SKM-1 (cell line): ENCODE measurements at regions not wholly inside any gene's neighbourhood (a gene's known extent, or its start where the extent isn't known, plus 50 kb on each side); places are given as distances from the start of the nearest gene placed in this dataset.
"Not testable (repeated sequence)": the region's sequence is repeated elsewhere in the genome, so short reads cannot be mapped to it uniquely, and the experiment has no call there.

ENCODE experiments used
- DNase-seq: peaks from one replicate; lab custom pipeline; 2025; ENCODE audit not compliant: unreplicated experiment; lab: John Stamatoyannopoulos, UW

DNA sequence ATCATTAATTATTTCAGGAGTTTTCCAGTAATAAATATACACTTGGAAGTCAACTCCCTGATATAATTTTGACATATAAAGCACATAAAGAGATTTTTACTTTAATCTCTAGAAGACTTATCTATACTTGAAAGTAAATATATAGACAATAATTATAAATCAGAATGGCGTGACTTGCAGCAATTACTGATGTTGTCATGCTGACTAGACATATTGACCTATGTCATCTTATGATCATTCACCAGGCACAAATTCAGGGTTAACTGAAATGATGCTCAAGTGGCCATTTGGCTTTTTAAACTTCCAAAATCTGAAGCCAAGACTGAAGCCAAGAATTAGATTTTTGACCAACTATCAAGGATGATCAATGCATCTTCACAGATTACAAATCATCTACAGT, 192.2 kb downstream of the MCHR2 start:
- no peak for DNase-seq

DNA sequence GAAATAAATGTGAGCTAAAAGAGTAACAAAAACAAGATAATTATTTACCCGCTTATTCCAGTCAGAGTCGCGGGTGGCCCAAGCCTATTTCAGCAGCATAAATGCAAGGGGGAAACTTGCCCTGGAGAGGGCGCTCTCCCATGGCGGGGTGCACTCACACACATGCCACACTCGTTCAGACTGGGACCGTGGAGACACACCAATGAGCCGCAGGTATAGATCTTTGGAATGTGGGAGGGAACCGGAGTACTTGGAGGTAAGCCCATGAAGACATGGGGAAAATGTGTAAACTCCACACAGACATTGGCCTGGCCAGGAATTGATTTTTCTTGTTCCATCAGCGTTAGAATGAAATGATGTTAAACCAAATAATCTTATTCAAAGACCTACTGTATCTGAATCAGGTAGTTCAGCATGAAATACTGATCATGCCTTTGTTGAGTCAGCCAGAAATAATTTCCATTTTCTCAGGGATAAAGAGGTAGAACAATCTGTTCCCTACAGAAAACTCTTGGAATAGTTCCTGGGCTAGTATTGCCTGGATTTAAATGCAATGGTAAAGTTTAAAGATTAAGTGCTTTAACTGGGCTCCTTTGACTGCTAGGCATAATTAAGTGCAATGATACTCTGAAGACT, 191.5 kb downstream of the MCHR2 start:
- DNase-seq = no peak

DNA sequence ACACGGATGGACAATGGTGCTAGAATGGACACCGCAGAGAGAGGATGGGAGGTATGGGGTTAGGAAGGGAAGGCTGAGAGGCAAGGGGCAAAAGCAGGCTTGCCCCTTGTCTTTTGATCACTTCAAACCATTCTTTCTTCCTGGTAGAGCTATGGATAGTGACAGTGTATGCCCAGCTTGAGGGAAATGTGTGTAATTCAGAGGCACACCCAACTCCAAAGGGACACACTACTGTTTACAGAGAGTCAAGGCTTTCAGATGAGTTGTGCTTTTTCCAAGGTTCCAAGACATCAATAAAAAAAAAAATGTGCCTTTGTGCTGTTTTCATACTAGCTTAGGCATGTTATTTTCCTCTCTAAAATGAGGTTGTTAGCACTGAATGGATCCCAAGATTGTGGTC, 185.0 kb downstream of the MCHR2 start:
- DNase-seq = no peak

DNA sequence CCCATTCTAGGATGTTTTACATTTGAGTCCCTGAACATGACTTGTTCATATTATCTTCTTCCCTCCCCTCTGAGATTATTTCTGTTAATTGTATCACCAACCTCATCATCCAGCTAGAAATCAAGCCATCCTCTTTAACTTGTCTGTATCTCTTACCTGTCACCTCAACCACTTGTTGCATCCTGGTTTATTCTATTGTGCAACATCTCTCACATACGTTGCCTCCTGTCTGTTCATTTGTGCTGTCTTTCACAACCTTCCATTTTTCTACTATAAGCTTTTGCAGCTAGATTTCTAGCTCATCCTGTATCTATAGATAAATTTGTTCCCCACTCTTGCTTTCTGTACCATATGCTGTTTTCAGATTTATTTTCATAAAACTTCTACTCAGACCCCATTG, 183.7 kb downstream of the MCHR2 start:
- DNase-seq = no peak

DNA sequence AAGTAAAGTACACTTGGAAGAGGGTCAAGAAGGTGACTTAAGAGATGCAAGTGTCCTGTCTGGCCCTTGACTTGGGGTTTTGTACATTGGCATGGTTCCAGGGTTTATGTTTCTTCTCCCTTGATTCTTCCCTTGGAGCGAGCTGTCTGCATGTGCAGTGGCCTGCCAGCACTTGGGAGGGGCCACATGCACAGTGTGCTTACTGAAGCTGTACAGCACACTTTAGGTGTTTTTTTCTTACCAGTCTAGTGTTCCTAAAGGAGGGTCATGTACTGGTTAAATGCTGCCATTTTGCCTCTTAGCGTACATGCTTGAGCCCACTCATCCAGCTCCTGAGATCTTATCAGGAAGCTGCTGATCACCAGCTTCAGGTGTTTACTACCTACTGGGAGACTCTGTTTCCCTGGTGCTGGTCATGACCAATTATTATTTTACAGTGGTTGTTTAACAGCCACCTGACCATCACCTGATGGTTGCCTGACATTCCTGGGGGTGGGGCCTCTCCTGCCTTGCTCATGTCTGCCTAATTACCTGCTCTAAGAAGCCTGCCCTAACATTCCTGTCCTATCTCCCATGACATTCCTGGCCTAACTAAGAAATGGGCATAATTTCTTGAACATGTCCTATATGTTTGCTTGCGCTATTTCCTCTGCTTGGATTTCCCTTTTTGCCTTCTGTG, 182.9 kb downstream of the MCHR2 start:
- DNase-seq = no peak

DNA sequence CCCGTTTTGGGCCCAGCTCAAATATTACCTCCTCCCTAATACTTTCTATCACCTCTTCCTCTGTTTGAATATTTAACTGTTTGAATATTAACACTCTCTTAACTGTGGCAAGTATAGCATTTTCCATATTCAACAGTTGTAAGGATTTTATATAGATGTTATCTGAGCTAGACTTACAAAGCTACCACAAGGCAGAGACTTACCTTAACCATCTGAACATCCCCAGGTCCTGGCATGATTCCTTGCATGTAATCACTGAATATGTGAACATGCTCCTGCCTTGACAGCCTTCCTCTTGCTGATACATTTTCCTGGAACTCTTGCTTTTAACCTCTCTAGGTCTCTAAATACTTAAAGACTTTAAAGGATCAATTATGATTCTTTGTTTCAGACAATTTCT, 182.4 kb downstream of the MCHR2 start:
- no peak for DNase-seq

DNA sequence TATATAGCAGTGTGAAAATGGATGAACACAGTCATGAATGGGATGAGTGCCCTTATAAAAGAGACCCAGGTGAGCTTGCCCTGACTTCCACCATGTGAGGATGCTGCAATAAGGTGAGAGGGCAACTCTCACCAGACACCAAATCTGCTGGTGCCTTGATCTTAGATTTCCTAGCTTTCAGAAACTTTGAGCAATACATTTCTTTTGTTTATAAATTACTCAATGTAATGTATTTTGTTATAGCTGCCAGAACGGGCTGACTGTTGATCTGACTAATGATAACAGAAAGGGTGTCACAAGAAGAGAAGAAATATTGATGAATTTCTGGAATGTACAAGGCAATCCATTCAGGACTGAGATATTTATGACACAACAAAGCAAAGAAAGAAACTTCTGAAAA, 180.5 kb downstream of the MCHR2 start:
- DNase-seq = no peak

DNA sequence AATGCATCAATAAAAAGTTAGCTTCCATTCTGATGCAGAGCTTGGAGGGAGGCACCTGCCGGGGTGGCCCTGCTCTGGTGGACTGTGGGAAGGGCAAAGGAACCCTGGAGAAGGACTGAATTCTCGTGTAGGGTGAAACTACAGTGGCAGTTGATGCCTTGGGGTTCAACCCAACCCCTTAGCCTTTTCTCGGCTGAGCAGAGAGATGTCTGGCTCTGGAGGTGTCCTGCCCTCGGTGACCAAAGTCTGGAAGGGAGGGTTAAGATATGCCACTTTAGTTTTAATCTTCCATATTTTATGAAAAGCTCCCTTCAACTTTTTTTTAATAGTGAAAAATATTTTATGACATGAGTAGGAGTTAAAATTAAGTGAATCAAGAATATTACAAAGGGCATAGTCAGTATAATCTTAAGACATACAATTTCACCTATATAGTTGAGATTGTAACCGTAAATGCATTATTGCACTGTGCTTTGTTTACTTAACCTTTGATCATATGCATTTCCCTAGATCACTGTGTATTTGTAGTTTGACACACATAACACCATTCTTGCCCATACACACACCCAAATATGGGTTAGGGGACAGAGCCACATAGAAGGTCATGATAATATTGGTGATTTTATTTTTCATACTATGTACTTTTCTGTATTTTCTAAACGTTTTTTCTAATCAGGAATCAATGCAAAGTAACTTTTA, 179.6 kb downstream of the MCHR2 start:
- DNase-seq = no peak

DNA sequence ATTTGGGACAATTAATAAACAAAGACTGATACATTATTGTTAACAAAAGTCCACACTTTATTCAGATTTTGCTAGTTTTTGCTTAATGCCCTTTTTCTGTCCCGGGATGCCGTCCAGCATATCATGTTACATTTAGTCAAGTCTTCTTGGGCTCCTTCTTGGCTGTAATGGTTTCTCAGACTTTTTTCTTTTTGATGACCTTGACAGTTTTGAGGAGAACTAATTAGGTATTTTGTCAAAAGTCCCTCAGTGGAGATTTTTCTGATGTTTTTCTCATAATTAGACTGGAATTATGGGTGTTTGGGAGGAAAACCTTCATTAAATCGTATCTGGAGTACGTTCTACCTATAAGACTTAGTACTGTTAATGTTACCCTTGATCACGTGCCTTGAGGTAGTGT, 177.2 kb downstream of the MCHR2 start:
- no peak for DNase-seq

DNA sequence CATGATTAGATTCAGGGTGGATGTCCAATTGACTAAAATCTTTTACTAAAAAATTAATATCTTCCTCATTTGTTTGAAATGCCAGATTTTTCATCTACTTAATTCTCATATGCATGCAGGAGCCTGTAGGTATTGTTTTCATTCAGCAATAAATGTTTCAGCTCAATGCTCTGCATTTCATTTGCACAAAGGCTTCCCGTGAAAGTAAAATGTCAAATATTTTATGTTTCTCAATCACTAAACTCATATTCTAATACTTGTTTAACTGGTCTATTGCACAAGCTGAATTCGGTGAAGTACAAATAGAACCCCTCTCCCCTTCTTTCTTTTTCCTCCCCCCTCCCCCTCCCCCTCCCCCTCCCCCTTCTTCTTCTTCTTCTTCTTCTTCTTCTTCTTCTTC, 175.9 kb downstream of the MCHR2 start:
- DNase-seq = no peak

DNA sequence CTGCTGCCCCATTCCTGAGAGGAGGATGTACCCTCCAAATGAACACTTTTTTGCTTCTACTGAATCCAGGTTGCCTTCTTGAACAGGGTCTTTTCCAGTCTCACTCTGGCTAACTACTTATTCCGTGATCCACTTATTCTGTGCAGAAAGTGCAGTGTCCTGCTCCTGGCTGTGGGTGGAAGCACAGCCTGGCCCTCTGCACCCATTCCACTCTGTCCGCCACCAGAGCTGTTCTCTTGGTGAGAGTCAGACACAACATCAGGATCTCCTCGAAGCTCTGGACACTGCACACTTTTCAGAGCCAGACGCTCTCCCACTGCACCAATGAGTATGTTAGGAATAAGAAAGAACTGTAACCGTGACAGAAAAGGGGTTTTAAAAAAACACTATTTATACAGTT, 174.2 kb downstream of the MCHR2 start:
- DNase-seq = no peak

DNA sequence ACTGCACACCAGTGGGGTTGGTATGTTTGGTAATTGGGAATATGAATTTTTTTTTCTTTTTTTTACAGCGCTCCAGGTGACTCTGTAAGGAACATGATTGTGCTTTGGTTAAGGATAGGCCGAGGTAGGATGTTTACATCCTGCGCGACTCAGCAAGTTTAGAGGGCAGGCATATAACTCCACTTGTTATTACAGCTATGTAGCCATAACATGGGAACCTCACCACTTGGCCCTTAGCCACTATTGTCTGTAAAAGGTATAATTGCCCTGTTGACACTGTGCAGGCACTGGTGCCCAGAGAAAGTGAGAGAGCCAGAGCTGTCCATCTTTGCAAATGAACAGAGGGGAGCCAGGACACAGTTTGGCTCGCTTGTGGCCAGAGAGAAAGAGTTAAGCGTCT, 172.9 kb downstream of the MCHR2 start:
- no peak for DNase-seq

DNA sequence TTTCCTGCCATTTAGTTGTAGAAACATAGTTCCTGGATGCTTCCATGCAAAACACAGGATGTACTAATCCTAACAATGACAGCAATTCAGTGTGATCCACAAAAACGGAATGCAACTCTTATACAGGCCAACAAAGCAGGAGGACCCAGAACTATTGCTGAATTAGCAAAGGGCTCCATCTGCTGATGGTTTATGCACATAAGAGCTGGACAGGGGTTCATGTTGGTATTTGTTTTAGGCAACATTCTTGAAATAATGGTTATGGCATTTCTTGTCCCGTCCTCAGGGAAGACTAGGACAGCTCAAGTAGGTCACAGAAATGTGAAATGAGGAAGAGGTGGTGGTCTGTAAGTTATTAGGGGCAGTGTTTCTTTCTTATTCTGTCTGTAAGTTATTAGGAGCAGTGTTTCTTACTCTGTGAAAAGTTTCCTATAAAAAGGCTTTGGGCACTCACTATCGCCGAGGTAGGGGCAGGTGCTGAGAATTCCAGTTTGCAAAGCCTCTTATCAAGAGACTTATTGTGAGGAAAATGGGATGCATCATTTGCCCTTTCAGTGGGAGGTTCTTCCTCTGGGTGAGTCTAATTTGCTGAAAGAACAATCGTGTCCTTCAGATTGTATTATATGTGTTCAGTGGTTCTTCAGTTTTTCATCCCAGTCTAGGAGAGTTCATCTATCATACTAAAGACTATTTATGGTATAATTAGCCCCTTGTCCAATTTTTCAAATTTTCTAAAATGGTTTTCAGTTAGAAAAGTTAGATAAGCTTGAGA, 171.1 kb downstream of the MCHR2 start:
- peak; percentile 26 for DNase-seq

DNA sequence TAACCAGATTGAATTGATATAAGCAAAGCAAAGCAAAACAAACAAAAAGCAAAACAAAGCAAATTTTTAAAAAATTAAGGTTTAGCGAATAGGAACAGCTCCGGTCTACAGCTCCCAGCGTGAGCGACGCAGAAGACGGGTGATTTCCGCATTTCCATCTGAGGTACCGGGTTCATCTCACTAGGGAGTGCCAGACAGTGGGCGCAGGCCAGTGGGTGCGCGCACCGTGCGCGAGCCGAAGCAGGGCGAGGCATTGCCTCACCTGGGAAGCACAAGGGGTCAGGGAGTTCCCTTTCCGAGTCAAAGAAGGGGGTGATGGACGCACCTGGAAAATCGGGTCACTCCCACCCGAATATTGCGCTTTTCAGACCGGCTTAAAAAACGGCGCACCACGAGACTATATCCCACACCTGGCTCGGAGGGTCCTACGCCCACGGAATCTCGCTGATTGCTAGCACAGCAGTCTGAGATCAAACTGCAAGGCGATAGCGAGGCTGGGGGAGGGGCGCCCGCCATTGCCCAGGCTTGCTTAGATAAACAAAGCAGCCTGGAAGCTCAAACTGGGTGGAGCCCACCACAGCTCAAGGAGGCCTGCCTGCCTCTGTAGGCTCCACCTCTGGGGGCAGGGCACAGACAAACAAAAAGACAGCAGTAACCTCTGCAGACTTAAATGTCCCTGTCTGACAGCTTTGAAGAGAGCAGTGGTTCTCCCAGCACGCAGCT, 170.3 kb downstream of the MCHR2 start:
- not testable (repeated sequence) for DNase-seq

DNA sequence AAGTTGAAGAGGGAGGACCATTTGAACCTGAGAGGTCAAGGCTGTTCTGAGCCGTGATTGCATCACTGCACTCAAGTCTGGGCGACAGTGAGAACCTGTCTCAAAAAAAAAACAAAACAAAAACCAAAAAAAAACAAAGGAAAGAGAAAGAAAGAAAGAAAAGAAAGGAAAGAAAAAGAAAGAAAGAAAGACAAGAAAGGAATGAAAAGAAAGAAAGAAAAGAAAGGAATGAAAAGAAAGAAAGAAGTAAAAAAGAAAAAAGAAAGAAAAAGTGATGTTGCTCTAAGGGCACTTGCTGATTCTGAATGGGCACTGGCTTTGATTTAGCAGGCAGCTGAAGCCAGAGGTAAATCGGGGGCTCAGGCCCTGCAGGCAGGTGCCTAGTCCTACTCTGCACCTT, 161.0 kb downstream of the MCHR2 start:
- no peak for DNase-seq

DNA sequence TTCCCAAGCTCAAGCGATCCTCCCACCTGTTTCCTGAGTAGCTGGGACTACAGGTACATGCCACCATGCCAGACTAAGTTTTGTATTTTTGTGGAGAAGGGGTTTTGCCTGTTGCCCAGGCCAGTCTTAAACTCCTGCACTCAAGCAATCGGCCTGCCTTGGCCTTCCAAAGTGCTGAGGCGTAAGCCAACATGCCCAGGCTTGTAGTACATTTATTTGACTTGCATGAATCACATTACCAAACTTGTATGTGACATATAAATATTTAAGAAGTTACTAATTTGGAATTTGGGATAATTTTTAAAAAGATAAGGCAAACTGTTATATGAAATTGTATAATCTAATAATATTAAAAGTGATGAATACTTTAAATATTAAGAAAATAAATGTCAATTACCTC, 157.6 kb downstream of the MCHR2 start:
- DNase-seq = no peak

DNA sequence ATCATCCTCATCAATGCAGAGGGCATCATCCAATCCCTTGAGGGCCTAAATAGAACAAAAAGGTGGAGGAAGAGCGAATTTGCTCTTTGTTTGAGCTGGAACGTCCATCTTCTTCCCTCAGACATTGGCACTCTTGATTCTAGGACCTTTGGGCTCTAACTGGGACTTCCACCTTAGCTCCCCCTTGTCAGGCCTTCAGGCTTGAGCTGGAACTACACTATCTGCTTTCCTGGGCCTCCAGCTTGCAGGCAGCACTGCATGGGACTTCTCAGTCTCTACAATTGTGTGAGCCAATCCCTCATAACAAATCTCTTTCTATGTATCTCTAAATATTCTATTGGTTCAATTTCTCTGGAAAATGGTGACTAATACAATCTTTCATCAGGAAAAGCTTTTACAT, 155.4 kb downstream of the MCHR2 start:
- no peak for DNase-seq

DNA sequence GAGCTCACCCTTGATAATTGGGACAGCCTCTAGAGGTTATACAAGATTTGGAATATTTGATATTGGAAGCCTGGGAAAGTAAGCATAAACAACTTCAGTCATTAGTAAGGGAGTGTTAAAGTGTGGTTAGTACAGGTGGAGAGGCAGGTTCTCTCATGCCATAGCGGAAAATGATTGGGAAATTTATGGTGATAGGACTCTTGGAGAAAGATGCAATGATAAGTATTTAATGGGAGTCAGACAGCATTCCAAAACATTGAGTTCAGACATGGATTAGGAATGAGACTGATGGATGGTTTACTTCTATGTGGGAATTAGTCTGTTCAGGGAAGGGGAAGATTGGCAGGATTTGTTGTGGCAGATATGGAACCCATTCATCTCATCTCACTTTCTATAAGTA, 152.7 kb downstream of the MCHR2 start:
- DNase-seq = no peak

DNA sequence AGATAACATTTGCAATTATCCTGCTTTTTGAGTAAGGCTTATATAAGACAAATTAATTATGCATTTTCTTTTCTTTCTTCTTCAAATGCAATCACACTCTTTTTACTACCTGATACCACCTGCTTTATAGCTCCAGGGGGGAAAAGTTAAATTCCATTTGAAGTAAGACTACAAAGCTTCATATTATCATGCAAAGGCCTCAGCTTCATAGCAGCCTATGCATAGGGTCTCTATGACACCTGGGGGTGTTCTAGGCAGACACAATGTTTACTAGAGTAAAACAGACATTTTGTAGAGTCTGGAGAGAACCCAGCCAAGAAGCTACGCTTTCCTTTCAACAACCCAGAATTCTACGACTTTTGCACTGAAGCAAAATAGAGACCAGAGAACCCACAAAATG, 148.0 kb downstream of the MCHR2 start:
- no peak for DNase-seq

DNA sequence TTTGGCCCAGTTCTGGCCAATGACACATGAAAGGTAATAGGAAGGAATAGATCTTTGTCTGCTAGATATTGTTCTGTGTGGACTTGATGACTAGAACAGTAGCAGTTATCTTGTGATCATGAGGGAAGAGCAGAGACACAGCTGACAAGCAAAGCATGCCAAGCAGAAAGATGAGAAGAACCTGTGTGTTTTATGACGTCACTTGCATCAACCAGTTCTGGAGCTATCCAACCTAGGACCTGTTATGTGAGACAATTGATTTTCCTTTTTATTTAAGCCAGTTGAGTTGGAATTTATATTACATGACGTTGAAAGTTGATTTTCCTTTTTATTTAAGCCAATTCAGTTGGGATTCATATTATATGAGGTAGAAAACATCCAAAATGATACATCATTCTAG, 143.2 kb downstream of the MCHR2 start:
- no peak for DNase-seq

DNA sequence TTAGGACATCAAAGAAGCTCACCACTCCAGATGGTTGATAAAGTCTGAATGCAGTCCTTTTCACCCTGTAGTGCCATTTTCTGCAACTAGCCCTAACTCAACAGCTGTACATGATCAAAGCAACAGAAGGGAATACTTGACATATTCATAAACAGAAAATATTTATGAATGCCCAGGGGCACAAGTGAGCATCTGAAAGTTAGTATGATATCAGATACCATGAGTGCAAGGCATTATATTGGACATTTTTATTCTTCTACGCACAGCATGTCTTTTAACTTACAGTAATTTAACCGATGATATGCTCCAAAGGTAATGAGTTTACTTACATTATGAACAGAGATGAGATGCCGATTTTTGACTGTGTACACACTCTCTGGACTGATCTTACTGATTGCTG, 142.0 kb downstream of the MCHR2 start:
- DNase-seq = no peak
